H1 (cell line): ENCODE measurements at regions not wholly inside any gene's neighbourhood (a gene's known extent, or its start where the extent isn't known, plus 50 kb on each side); places are given as distances from the start of the nearest gene placed in this dataset.

ENCODE experiments used
- EP300 ChIP-seq, 2 experiments: IDR thresholded peaks; 1 replicate in 1 of 2; 2 replicates in 1 of 2; pipeline ENCODE4 v1.6.1; 2011 to 2012; ENCODE audit warnings: low read depth in 2 of 2, low read length in 2 of 2, mild to moderate bottlenecking in 2 of 2, borderline replicate concordance in 1 of 2, inconsistent platforms in 1 of 2, moderate library complexity in 1 of 2
- EZH2 ChIP-seq: fragments of 200-600 bp; sonication (generic); IDR thresholded peaks from 2 replicates; pipeline ENCODE4 v1.7.1; 2012; ENCODE audit warnings: low read depth, mild to moderate bottlenecking, moderate library complexity, low read length, inconsistent platforms; ENCODE audit not compliant: severe bottlenecking
- POLR2A ChIP-seq, 2 experiments: IDR thresholded peaks; 1 replicate in 1 of 2; 2 replicates in 1 of 2; pipeline ENCODE4 v1.6.1; 2011; ENCODE audit warnings: low read depth in 2 of 2, low read length in 2 of 2, mild to moderate bottlenecking in 2 of 2; ENCODE audit errors: control extremely low read depth in 1 of 2
- POLR2AphosphoS5 ChIP-seq: IDR thresholded peaks from 2 replicates; pipeline ENCODE4 v1.6.1; 2011; ENCODE audit warnings: low read depth, low read length
- RAD21 ChIP-seq, 2 experiments: IDR thresholded peaks in 1 of 2; conservative IDR thresholded peaks in 1 of 2; 2 replicates each; pipeline ENCODE4 v1.6.1; 2011; ENCODE audit warnings: low read depth in 2 of 2, low read length in 2 of 2, improper control_type of control experiment in 1 of 2, inconsistent platforms in 1 of 2, mild to moderate bottlenecking in 1 of 2, moderate library complexity in 1 of 2
- SP1 ChIP-seq: IDR thresholded peaks from 2 replicates; pipeline ENCODE4 v1.6.1; 2011; ENCODE audit warnings: low read depth, low read length
- TAF7 ChIP-seq: optimal IDR thresholded peaks from 2 replicates; pipeline ENCODE3; 2011; ENCODE audit warnings: low read depth, mild to moderate bottlenecking, inconsistent platforms, low read length, moderate library complexity, borderline replicate concordance
- TBP ChIP-seq: IDR thresholded peaks from 2 replicates; pipeline ENCODE4 v1.6.1; 2011; ENCODE audit warnings: low read depth, low read length, improper control_type of control experiment
- YY1 ChIP-seq: IDR thresholded peaks from 2 replicates; pipeline ENCODE4 v1.6.1; 2011; ENCODE audit warnings: low read depth, mild to moderate bottlenecking, low read length
- TF ChIP-seq, protein P1 (sequence below): IDR thresholded peaks from 2 replicates; pipeline ENCODE4 v1.6.1; 2011; ENCODE audit warnings: low read depth, mild to moderate bottlenecking, low read length; ENCODE audit not compliant: insufficient read depth
- TF ChIP-seq, protein P2 (sequence below), 3 experiments: IDR thresholded peaks; 1 replicate in 2 of 3; 2 replicates in 1 of 3; pipeline versions ENCODE4 v1.5.1 to v1.6.1; 2011; ENCODE audit warnings: low read length in 3 of 3, mild to moderate bottlenecking in 3 of 3, inconsistent platforms in 2 of 3, low read depth in 1 of 3, moderate library complexity in 1 of 3; ENCODE audit not compliant: insufficient read depth in 1 of 3; ENCODE audit errors: control extremely low read depth in 1 of 3

GRCh38 chr2:184078496-184078895 lies 519.8 kb upstream of the ZNF804A start:
- TF ChIP-seq POLR2AphosphoS5 (no peak), SP1 (no peak), POLR2A (IDR thresholded peaks at IDR 0.05; ENCODE audit: control extremely low read depth in 1 of 2, low read depth in 2 of 2, low read length in 2 of 2) (no peak), TBP (no peak), EP300 (IDR thresholded peaks at IDR 0.05; ENCODE audit: borderline replicate concordance in 1 of 2, low read depth in 2 of 2, low read length in 2 of 2) (no peak), TAF7 (no peak), YY1 (no peak), EZH2 (no peak), RAD21 (IDR thresholded peaks at IDR 0.05 in 1 of 2, conservative IDR thresholded peaks at IDR 0.05 in 1 of 2; ENCODE audit: low read depth in 2 of 2, low read length in 2 of 2) (no peak)
- TF ChIP-seq, protein P1, sequence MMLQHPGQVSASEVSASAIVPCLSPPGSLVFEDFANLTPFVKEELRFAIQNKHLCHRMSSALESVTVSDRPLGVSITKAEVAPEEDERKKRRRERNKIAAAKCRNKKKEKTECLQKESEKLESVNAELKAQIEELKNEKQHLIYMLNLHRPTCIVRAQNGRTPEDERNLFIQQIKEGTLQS = no peak
- TF ChIP-seq, protein P2, sequence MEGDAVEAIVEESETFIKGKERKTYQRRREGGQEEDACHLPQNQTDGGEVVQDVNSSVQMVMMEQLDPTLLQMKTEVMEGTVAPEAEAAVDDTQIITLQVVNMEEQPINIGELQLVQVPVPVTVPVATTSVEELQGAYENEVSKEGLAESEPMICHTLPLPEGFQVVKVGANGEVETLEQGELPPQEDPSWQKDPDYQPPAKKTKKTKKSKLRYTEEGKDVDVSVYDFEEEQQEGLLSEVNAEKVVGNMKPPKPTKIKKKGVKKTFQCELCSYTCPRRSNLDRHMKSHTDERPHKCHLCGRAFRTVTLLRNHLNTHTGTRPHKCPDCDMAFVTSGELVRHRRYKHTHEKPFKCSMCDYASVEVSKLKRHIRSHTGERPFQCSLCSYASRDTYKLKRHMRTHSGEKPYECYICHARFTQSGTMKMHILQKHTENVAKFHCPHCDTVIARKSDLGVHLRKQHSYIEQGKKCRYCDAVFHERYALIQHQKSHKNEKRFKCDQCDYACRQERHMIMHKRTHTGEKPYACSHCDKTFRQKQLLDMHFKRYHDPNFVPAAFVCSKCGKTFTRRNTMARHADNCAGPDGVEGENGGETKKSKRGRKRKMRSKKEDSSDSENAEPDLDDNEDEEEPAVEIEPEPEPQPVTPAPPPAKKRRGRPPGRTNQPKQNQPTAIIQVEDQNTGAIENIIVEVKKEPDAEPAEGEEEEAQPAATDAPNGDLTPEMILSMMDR (IDR thresholded peaks at IDR 0.05; ENCODE audit: control extremely low read depth in 1 of 3, insufficient read depth in 1 of 3, low read depth in 1 of 3, low read length in 3 of 3) = no peak
